IMR-90 (cell line): ENCODE measurements at regions not wholly inside any gene's neighbourhood (a gene's known extent, or its start where the extent isn't known, plus 50 kb on each side); places are given as distances from the start of the nearest gene placed in this dataset. TPM values are rescaled to one million over a fixed set of nuclear protein-coding genes. Genes with fewer than 3 reads are reported as not detected.
"Not testable (repeated sequence)": the region's sequence is repeated elsewhere in the genome, so short reads cannot be mapped to it uniquely, and the experiment has no call there.

Source experiments
- ATAC-seq: fragments of 200-7000 bp; cut with Tn5 transposase; 2 replicates; pipeline ENCODE4 v1.9.1; 2020; ENCODE audit warnings: low read depth, mild to moderate bottlenecking, moderate library complexity
- BruUV-seq: library from RNA; stranded (reverse); fragments of 400-500 nt; replicated peaks from 2 replicates; lab custom pipeline; 2021; lab: Mats Ljungman, UMichigan
- CTCF ChIA-PET: fragments of 300-600 bp; formaldehyde crosslinking; extraction: SDS; loops from one replicate; lab custom pipeline; 2021; ENCODE audit warnings: antibody characterized with exemption; lab: Yijun Ruan, JAX
- POLR2A ChIA-PET: fragments of 300-600 bp; sonication (Branson Sonifier 250); formaldehyde crosslinking; loops from one replicate; lab custom pipeline; 2022; ENCODE audit warnings: antibody characterized with exemption; ENCODE audit not compliant: unreplicated experiment; lab: Charles Lee
- DNase-seq: peaks from one replicate; pipeline ENCODE4 v3.0.0; 2013
- H2AFZ ChIP-seq: replicated peaks from 2 replicates; pipeline ENCODE3; 2013; ENCODE audit warnings: low read length, mild to moderate bottlenecking; ENCODE audit not compliant: poor library complexity
- H2AK5ac ChIP-seq: 2 replicates; pipeline ENCODE4 v1.6.1; 2013; ENCODE audit warnings: low read depth, low read length, inconsistent platforms
- H2AK9ac ChIP-seq: replicated peaks from 2 replicates; pipeline ENCODE3; 2013; ENCODE audit warnings: mild to moderate bottlenecking, low read depth, low read length, moderate library complexity; ENCODE audit not compliant: poor library complexity
- H2BK120ac ChIP-seq: 2 replicates; pipeline ENCODE4 v1.6.1; 2013; ENCODE audit warnings: low read depth, low read length, inconsistent platforms
- H2BK15ac ChIP-seq: 3 replicates; pipeline ENCODE4 v1.6.1; 2013; ENCODE audit warnings: low read depth, low read length, inconsistent platforms
- H2BK20ac ChIP-seq: 2 replicates; pipeline ENCODE4 v1.6.1; 2013; ENCODE audit warnings: low read depth, mild to moderate bottlenecking, inconsistent platforms, low read length, moderate library complexity
- H2BK5ac ChIP-seq: 2 replicates; pipeline ENCODE4 v1.6.1; 2013; ENCODE audit warnings: mild to moderate bottlenecking, low read depth, low read length, inconsistent platforms; ENCODE audit not compliant: poor library complexity, severe bottlenecking
- H3K14ac ChIP-seq: replicated peaks from 2 replicates; pipeline ENCODE4 v1.6.1; 2013; ENCODE audit warnings: low read depth, low read length, inconsistent platforms
- H3K18ac ChIP-seq: 2 replicates; pipeline ENCODE4 v1.6.1; 2013; ENCODE audit warnings: low read depth, low read length, control low read depth
- H3K23ac ChIP-seq: 2 replicates; pipeline ENCODE4 v1.6.1; 2013; ENCODE audit warnings: low read depth, low read length, inconsistent platforms
- H3K27ac ChIP-seq: 2 replicates; pipeline ENCODE4 v1.5.1; 2013; ENCODE audit warnings: mild to moderate bottlenecking, control low read depth, low read length; ENCODE audit not compliant: insufficient read depth
- H3K27me3 ChIP-seq: 2 replicates; pipeline ENCODE4 v1.6.1; 2013; ENCODE audit warnings: low read length; ENCODE audit not compliant: control insufficient read depth, insufficient read depth
- H3K36me3 ChIP-seq: 2 replicates; pipeline ENCODE4 v1.6.1; 2013; ENCODE audit warnings: low read length, mixed read lengths; ENCODE audit not compliant: control insufficient read depth, insufficient read depth
- H3K4ac ChIP-seq: 2 replicates; pipeline ENCODE4 v1.6.1; 2013; ENCODE audit warnings: low read depth, low read length, inconsistent platforms
- H3K4me1 ChIP-seq: 2 replicates; pipeline ENCODE4 v1.6.1; 2013; ENCODE audit warnings: low read length, mixed read lengths; ENCODE audit not compliant: control insufficient read depth, insufficient read depth
- H3K4me2 ChIP-seq: 2 replicates; pipeline ENCODE4 v1.6.1; 2013; ENCODE audit warnings: low read depth, mild to moderate bottlenecking, control low read depth, low read length, moderate library complexity
- H3K4me3 ChIP-seq: 2 replicates; pipeline ENCODE4 v1.5.1; 2013; ENCODE audit warnings: low read depth, mild to moderate bottlenecking, control low read depth, low read length, moderate library complexity; ENCODE audit not compliant: insufficient read depth
- H3K56ac ChIP-seq: 2 replicates; pipeline ENCODE4 v1.6.1; 2013; ENCODE audit warnings: low read length, inconsistent platforms; ENCODE audit not compliant: insufficient read depth; ENCODE audit errors: extremely low read depth
- H3K79me1 ChIP-seq, 2 experiments: 2 replicates each; pipeline ENCODE4 v1.6.1; 2013; ENCODE audit warnings: low read length in 2 of 2, inconsistent platforms in 1 of 2, low read depth in 1 of 2
- H3K9ac ChIP-seq: 2 replicates; pipeline ENCODE4 v1.6.1; 2013; ENCODE audit warnings: low read depth, low read length, control low read depth
- H3K9me1 ChIP-seq: 2 replicates; pipeline ENCODE4 v1.6.1; 2013; ENCODE audit warnings: low read length, inconsistent platforms; ENCODE audit not compliant: insufficient read depth
- H3K9me3 ChIP-seq: 2 replicates; pipeline ENCODE4 v1.6.1; 2013; ENCODE audit warnings: low read length; ENCODE audit not compliant: control insufficient read depth, insufficient read depth
- H4K20me1 ChIP-seq: 2 replicates; pipeline ENCODE4 v1.6.1; 2013; ENCODE audit warnings: low read length, inconsistent platforms; ENCODE audit not compliant: insufficient read depth
- H4K5ac ChIP-seq: 2 replicates; pipeline ENCODE4 v1.6.1; 2013; ENCODE audit warnings: mild to moderate bottlenecking, low read depth, low read length, control low read depth
- H4K8ac ChIP-seq, 2 experiments: 2 replicates each; pipeline ENCODE4 v1.6.1; 2013; ENCODE audit warnings: low read depth in 2 of 2, low read length in 2 of 2, control low read depth in 1 of 2, inconsistent platforms in 1 of 2
- H4K91ac ChIP-seq: 2 replicates; pipeline ENCODE4 v1.6.1; 2013; ENCODE audit warnings: low read depth, low read length, inconsistent platforms; ENCODE audit not compliant: insufficient read depth
- WGBS, 2 experiments: methylation state at CpG; one replicate each; pipeline versions ENCODE4 v1.1.5 to v1.1.7; 2013; ENCODE audit warnings: missing lambda C conversion rate in 2 of 2; ENCODE audit not compliant: insufficient read length in 1 of 2; ENCODE audit errors: extremely low coverage in 2 of 2; 5-methylcytosine and 5-hydroxymethylcytosine counted together
- dilution Hi-C: fragments of 300-500 bp; cut with HindIII; formaldehyde crosslinking; loops from one replicate; pipeline ENCODE4 v1.14.3; 2018; ENCODE audit warnings: low sequenced_read_pairs; ENCODE audit not compliant: unreplicated experiment
- in situ Hi-C: fragments of 300-500 bp; cut with MboI; formaldehyde crosslinking; loops from 3 replicates; pipeline ENCODE4 v1.14.3; 2019; ENCODE audit warnings: low sequenced_read_pairs, inconsistent platforms, mixed read lengths
- intact Hi-C: fragments of 100-400 bp; cut with micrococcal nuclease; formaldehyde crosslinking; loops from 2 replicates; pipeline ENCODE4 v1.10.0; 2022
- microRNA-seq, 2 experiments: library from miRNA; stranded (forward) in 1 of 2; unstranded in 1 of 2; fragments of 10-50 nt in 1 of 2; fragments of <30 nt in 1 of 2; gene quantifications in 1 of 2; microRNA quantifications in 1 of 2; one replicate each; pipeline versions ENCODE3 to v1.1.0; 2013 to 2020; ENCODE audit not compliant: insufficient read depth in 1 of 2, insufficient read length in 1 of 2, unreplicated experiment in 1 of 2
- small RNA-seq, 5 experiments: library from RNA; depleted of rRNA; stranded (forward); fragments of <200 nt; gene quantifications; one replicate each; pipeline ENCODE3, GENCODE V24; 2012

- H3K18ac ChIP-seq, intact Hi-C loops, H2BK15ac ChIP-seq, H3K4me2 ChIP-seq, H3K56ac ChIP-seq, ATAC-seq, H3K36me3 ChIP-seq, H3K79me1 ChIP-seq, BruUV-seq, H3K23ac ChIP-seq, POLR2A ChIA-PET, H3K9ac ChIP-seq, H3K4ac ChIP-seq, dilution Hi-C loops, H3K27me3 ChIP-seq, H3K9me1 ChIP-seq, H3K14ac ChIP-seq, H2AK5ac ChIP-seq, H4K20me1 ChIP-seq, H3K27ac ChIP-seq, H2BK120ac ChIP-seq, in situ Hi-C loops, H3K4me3 ChIP-seq, DNase-seq, H4K8ac ChIP-seq, H3K9me3 ChIP-seq, H2AK9ac ChIP-seq, H4K5ac ChIP-seq, H3K4me1 ChIP-seq, H4K91ac ChIP-seq, H2AFZ ChIP-seq, H2BK5ac ChIP-seq, H2BK20ac ChIP-seq, CTCF ChIA-PET: not testable (repeated sequence)
- no CpG with 5 or more reads among the region's 2 CpGs for WGBS, 2 experiments
These were observed 753.3 kb downstream of the KHDRBS2 start for GRCh38 chr6:61532749-61533148.

Small RNA genes lying in the stretch of these regions (microRNA-seq; reads per million reads assigned to microRNA genes)
- not detected for gene MTRNR2L9 (ENCODE audit: insufficient read depth, insufficient read length)

Small RNA genes lying in the stretch of these regions (small RNA-seq; reads per million reads assigned to genes)
- 0 reads per million in 5 experiments for gene MTRNR2L9
